Lower lobe of right lung (tissue), 2 donors: ENCODE measurements at regions not wholly inside any gene's neighbourhood (a gene's known extent, or its start where the extent isn't known, plus 50 kb on each side); places are given as distances from the start of the nearest gene placed in this dataset.

Experiments
- ATAC-seq, 2 donors: fragments of 200-7000 bp; cut with Tn5 transposase; one replicate each; pipeline ENCODE4 v1.9.1; 2020 to 2022; ENCODE audit warnings: mild to moderate bottlenecking in 2 of 2, moderate library complexity in 2 of 2
- DNase-seq: peaks from one replicate; pipeline ENCODE4 v3.0.0-alpha.2; 2020
- H3K27ac ChIP-seq: fragments of 200-600 bp; one replicate; pipeline ENCODE4 v1.8.0; 2022
- H3K27me3 ChIP-seq: fragments of 200-600 bp; one replicate; pipeline ENCODE4 v1.8.0; 2022; ENCODE audit warnings: low read depth
- H3K36me3 ChIP-seq: fragments of 200-600 bp; one replicate; pipeline ENCODE4 v1.8.0; 2022; ENCODE audit warnings: mild to moderate bottlenecking
- H3K4me1 ChIP-seq: fragments of 200-600 bp; one replicate; pipeline ENCODE4 v1.8.0; 2022
- H3K4me3 ChIP-seq: fragments of 200-600 bp; one replicate; pipeline ENCODE4 v1.8.0; 2022; ENCODE audit warnings: mild to moderate bottlenecking
- H3K9me3 ChIP-seq: fragments of 200-600 bp; one replicate; pipeline ENCODE4 v1.8.0; 2022
- CTCF ChIP-seq: fragments of 200-600 bp; IDR thresholded peaks from one replicate; pipeline ENCODE4 v1.8.0; 2022; ENCODE audit warnings: antibody characterized with exemption, mild to moderate bottlenecking
- intact Hi-C: fragments of 100-400 bp; cut with DNase I; formaldehyde crosslinking; loops from one replicate; pipeline ENCODE4 v1.11.0; 2022
- donor health status: DM: no; HTN: yes; CAD: no; lungs with severe emphysema.

- intact Hi-C loops: no loop called here
- Histone ChIP-seq H3K4me3 (no peak overlapping the region), H3K9me3 (no peaks in the 10 kb centered on the region), H3K36me3 (no peaks in the 10 kb centered on the region), H3K27me3 (no peaks in the 10 kb centered on the region), H3K4me1 (no peaks in the 10 kb centered on the region), H3K27ac (no peak overlapping the region)
- DNase-seq (no peak), ATAC-seq (no peak)
- TF ChIP-seq CTCF: no peak
These were observed 557.6 kb downstream of the PRR16 start for GRCh38 chr5:121021681-121022080.

DNA sequence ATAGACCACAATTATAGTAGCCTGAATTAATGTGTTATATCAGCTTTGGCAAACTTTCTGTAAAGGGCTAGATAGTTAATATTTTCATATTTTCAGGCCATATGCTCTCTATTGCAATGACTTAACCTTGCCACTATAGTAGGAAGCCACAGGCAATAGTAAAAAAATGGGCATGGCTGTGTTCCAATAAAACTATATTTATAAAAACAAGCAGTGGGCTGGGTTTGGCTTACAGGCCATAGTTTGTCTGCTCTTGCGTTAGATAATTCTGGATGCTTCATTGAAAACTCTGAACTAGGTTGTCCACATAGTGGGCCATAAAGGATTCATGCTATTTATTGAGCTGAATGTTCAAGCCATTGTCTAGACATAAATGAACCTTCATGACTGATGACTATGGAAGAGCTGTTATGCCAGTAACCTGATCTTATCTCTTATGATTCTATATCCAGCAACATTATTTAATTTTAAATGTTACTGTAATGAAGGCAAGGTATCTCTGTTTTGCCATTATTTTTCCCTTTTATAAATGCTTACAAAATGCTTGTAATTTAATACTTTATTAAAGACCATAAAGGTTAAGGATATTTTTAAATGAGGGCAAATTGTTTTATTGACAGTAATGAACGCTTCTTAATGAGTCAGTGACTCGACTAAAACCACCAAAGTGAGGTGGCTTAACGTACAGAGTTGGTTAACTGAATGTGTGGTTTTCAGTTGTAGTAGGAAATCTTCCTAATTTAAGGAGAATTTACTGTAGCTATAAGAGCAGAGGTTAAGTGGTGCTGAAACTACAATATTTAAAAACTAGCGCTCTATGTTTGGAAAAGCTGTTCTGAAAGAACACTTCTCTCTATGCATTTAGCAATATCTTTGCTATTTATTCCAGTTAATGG is 560.6 kb downstream of the PRR16 start:
- no peak overlapping the region for H3K4me3 ChIP-seq
- ATAC-seq (no peak), DNase-seq (no peak)
- TF ChIP-seq CTCF: no peak
- H3K9me3 ChIP-seq: no peaks in the 10 kb centered on the region
- H3K36me3 ChIP-seq: no peaks in the 10 kb centered on the region
- no peaks in the 10 kb centered on the region for H3K4me1 ChIP-seq
- no peak overlapping the region for H3K27ac ChIP-seq
- intact Hi-C loops: no loop called here
- no peaks in the 10 kb centered on the region for H3K27me3 ChIP-seq

GRCh38 chr5:121025671-121026070 is 561.6 kb downstream of the PRR16 start:
- H3K27ac ChIP-seq: no peak overlapping the region
- no peaks in the 10 kb centered on the region for H3K27me3 ChIP-seq
- no peak overlapping the region for H3K4me3 ChIP-seq
- no peaks in the 10 kb centered on the region for H3K36me3 ChIP-seq
- ATAC-seq (no peak), DNase-seq (no peak)
- no peak for TF ChIP-seq CTCF
- no peaks in the 10 kb centered on the region for H3K4me1 ChIP-seq
- intact Hi-C loops: no loop called here
- no peaks in the 10 kb centered on the region for H3K9me3 ChIP-seq

DNA sequence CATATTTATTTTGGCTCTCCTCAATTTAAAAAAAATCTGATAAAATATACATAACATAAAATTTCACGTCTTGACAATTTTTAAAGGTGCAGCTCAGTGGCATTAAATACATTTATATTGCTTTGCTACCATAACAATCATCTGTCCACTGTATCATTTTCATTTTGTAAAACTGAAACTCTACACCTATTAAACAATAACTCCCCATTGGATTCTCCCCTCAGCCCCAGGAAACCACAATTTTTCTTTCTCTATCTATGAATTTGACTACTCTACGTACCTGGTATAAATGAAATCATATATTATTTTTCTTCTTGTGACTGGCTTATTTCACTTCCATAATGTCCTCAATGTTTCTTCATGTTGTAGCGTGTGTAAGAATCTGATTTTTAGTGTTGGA is 563.5 kb downstream of the PRR16 start:
- no peak for ATAC-seq
- H3K4me3 ChIP-seq: no peak overlapping the region
- H3K4me1 ChIP-seq: no peaks in the 10 kb centered on the region
- H3K9me3 ChIP-seq: no peaks in the 10 kb centered on the region
- no peak for TF ChIP-seq CTCF
- no peaks in the 10 kb centered on the region for H3K27me3 ChIP-seq
- H3K27ac ChIP-seq: no peak overlapping the region
- intact Hi-C loops: no loop called here
- H3K36me3 ChIP-seq: no peaks in the 10 kb centered on the region
- DNase-seq: no peak

GRCh38 chr5:121029536-121030245 is 565.6 kb downstream of the PRR16 start:
- no peaks in the 10 kb centered on the region for H3K27me3 ChIP-seq
- DNase-seq (no peak), ATAC-seq (no peak)
- H3K4me1 ChIP-seq: no peaks in the 10 kb centered on the region
- TF ChIP-seq CTCF: no peak
- H3K9me3 ChIP-seq: no peaks in the 10 kb centered on the region
- H3K4me3 ChIP-seq: no peak overlapping the region
- H3K27ac ChIP-seq: no peak overlapping the region
- intact Hi-C loops: no loop called here
- no peaks in the 10 kb centered on the region for H3K36me3 ChIP-seq
